ENCODE measurements at regions not wholly inside any gene's neighbourhood (a gene's known extent, or its start where the extent isn't known, plus 50 kb on each side); places are given as distances from the start of the nearest gene placed in this dataset.

- Histone ChIP-seq H3K36me3 (no peaks in the 10 kb centered on the region), H3K4me1 (no peaks in the 10 kb centered on the region), H3K27me3 (ENCODE audit: low read depth) (peaks cover 5% of the 10 kb centered on the region), H3K4me3 (no peak overlapping the region), H3K27ac (replicated peaks) (no peak overlapping the region), H3K9me3 (replicated peaks) (peaks cover 11% of the 10 kb centered on the region)
- TF ChIP-seq, protein P1, sequence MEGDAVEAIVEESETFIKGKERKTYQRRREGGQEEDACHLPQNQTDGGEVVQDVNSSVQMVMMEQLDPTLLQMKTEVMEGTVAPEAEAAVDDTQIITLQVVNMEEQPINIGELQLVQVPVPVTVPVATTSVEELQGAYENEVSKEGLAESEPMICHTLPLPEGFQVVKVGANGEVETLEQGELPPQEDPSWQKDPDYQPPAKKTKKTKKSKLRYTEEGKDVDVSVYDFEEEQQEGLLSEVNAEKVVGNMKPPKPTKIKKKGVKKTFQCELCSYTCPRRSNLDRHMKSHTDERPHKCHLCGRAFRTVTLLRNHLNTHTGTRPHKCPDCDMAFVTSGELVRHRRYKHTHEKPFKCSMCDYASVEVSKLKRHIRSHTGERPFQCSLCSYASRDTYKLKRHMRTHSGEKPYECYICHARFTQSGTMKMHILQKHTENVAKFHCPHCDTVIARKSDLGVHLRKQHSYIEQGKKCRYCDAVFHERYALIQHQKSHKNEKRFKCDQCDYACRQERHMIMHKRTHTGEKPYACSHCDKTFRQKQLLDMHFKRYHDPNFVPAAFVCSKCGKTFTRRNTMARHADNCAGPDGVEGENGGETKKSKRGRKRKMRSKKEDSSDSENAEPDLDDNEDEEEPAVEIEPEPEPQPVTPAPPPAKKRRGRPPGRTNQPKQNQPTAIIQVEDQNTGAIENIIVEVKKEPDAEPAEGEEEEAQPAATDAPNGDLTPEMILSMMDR (IDR thresholded peaks at IDR 0.05; ENCODE audit: borderline replicate concordance): peak; percentile 77
- no peak for DNase-seq
- intact Hi-C loops (cut with micrococcal nuclease): loop anchor here (5.0 kb wide), 1 partner anchor 303 kb away; no protein-coding TSS in a partner anchor
Observed at GRCh38 chr4:74675673-74676279, 118.5 kb downstream of the BTC start.

GRCh38 chr4:74682567-74683359, 111.6 kb downstream of the BTC start:
- Histone ChIP-seq H3K27me3 (ENCODE audit: low read depth) (peaks cover 12% of the 10 kb centered on the region), H3K27ac (replicated peaks) (no peak overlapping the region), H3K36me3 (no peaks in the 10 kb centered on the region), H3K9me3 (replicated peaks) (peaks cover 15% of the 10 kb centered on the region), H3K4me1 (no peaks in the 10 kb centered on the region), H3K4me3 (no peak overlapping the region)
- intact Hi-C loops (cut with micrococcal nuclease): no loop called here
- DNase-seq: no peak
- TF ChIP-seq, protein P1 (IDR thresholded peaks at IDR 0.05; ENCODE audit: borderline replicate concordance): no peak

GRCh38 chr4:74692972-74693371, 101.4 kb downstream of the BTC start:
- no peak overlapping the region for H3K27ac ChIP-seq (replicated peaks)
- intact Hi-C loops (cut with micrococcal nuclease): no loop called here
- H3K36me3 ChIP-seq: no peaks in the 10 kb centered on the region
- no peaks in the 10 kb centered on the region for H3K9me3 ChIP-seq (replicated peaks)
- no peaks in the 10 kb centered on the region for H3K4me1 ChIP-seq
- no peak overlapping the region for H3K4me3 ChIP-seq
- no peak for DNase-seq
- TF ChIP-seq, protein P1 (IDR thresholded peaks at IDR 0.05; ENCODE audit: borderline replicate concordance): no peak
- peaks cover 40% of the 10 kb centered on the region for H3K27me3 ChIP-seq (ENCODE audit: low read depth)
